ENCODE measurements at regions not wholly inside any gene's neighbourhood (a gene's known extent, or its start where the extent isn't known, plus 50 kb on each side); places are given as distances from the start of the nearest gene placed in this dataset.

- no peak for DNase-seq (ENCODE audit: low read depth)
- no peak for FAIRE-seq
- Histone ChIP-seq H3K4me3 (ENCODE audit: low read depth, low read length) (no peak overlapping the region), H3K27me3 (ENCODE audit: control insufficient read depth, insufficient read depth, low read length) (no peaks in the 10 kb centered on the region), H3K36me3 (ENCODE audit: control insufficient read depth, insufficient read depth, low read length) (no peaks in the 10 kb centered on the region)
- no peak for TF ChIP-seq CTCF (IDR thresholded peaks at IDR 0.05; ENCODE audit: insufficient read depth, low read length, severe bottlenecking)
These were observed 140.9 kb downstream of the UTP18 start for GRCh38 chr17:51401279-51401678.

DNA sequence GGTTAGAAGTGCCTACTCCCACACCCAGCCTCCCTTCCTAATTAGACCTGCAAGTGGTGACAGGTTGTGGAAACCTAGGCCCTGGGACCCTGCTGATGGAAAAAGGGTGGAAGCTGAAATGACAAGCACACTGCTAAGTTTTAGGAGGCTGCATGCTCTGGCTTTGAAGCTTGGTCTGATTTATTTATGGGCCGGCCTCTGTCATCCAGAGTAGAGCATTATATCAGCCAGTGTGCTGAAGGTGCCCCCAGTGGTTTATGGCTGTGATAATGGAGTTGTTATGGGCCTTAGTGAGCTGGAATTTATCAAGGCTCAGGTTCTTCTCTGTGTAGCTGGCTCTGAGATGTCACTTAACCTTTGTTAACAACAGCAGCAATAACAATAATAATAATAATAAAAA lies 142.6 kb downstream of the UTP18 start:
- DNase-seq (ENCODE audit: low read depth), result no peak
- H3K4me3 ChIP-seq (ENCODE audit: low read depth, low read length), result no peak overlapping the region
- H3K27me3 ChIP-seq (ENCODE audit: control insufficient read depth, insufficient read depth, low read length), result no peaks in the 10 kb centered on the region
- TF ChIP-seq CTCF (IDR thresholded peaks at IDR 0.05; ENCODE audit: insufficient read depth, low read length, severe bottlenecking), result no peak
- FAIRE-seq, result no peak
- H3K36me3 ChIP-seq (ENCODE audit: control insufficient read depth, insufficient read depth, low read length), result no peaks in the 10 kb centered on the region

DNA sequence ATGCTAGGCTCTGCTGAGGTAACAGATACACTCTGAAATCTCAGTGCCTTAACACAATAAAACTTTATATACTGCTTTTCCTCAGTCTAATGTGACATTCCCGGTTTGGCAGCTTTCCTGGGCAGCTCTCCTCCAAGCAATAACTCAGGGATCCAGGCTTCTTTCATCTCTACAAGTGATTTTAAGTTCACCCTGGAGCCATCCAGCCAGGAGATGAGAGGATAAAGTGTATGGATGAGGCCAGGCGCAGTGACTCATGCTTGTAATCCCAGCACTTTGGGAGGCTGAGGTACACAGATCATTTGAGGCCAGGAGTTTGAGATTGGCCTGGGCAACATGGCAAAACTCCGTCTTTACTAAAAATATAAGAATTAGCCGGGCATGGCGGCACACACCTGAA lies 147.2 kb downstream of the UTP18 start:
- FAIRE-seq, result no peak
- no peak for DNase-seq (ENCODE audit: low read depth)
- Histone ChIP-seq H3K36me3 (ENCODE audit: control insufficient read depth, insufficient read depth, low read length) (no peaks in the 10 kb centered on the region), H3K27me3 (ENCODE audit: control insufficient read depth, insufficient read depth, low read length) (no peaks in the 10 kb centered on the region), H3K4me3 (ENCODE audit: low read depth, low read length) (no peak overlapping the region)
- no peak for TF ChIP-seq CTCF (IDR thresholded peaks at IDR 0.05; ENCODE audit: insufficient read depth, low read length, severe bottlenecking)

GRCh38 chr17:51419476-51419875 lies 159.1 kb downstream of the UTP18 start:
- FAIRE-seq, result peak; percentile 68
- no peaks in the 10 kb centered on the region for H3K27me3 ChIP-seq (ENCODE audit: control insufficient read depth, insufficient read depth, low read length)
- DNase-seq (ENCODE audit: low read depth), result peak; percentile 1
- H3K4me3 ChIP-seq (ENCODE audit: low read depth, low read length), result no peak overlapping the region
- no peak for TF ChIP-seq CTCF (IDR thresholded peaks at IDR 0.05; ENCODE audit: insufficient read depth, low read length, severe bottlenecking)
- no peaks in the 10 kb centered on the region for H3K36me3 ChIP-seq (ENCODE audit: control insufficient read depth, insufficient read depth, low read length)

- no peak for DNase-seq (ENCODE audit: low read depth)
- FAIRE-seq, result no peak
- no peak for TF ChIP-seq CTCF (IDR thresholded peaks at IDR 0.05; ENCODE audit: insufficient read depth, low read length, severe bottlenecking)
- H3K4me3 ChIP-seq (ENCODE audit: low read depth, low read length), result no peak overlapping the region
- no peaks in the 10 kb centered on the region for H3K27me3 ChIP-seq (ENCODE audit: control insufficient read depth, insufficient read depth, low read length)
- H3K36me3 ChIP-seq (ENCODE audit: control insufficient read depth, insufficient read depth, low read length), result no peaks in the 10 kb centered on the region
These were observed 161.2 kb downstream of the UTP18 start for GRCh38 chr17:51421525-51421924.

- no peak for TF ChIP-seq CTCF (IDR thresholded peaks at IDR 0.05; ENCODE audit: insufficient read depth, low read length, severe bottlenecking)
- no peak overlapping the region for H3K4me3 ChIP-seq (ENCODE audit: low read depth, low read length)
- H3K27me3 ChIP-seq (ENCODE audit: control insufficient read depth, insufficient read depth, low read length), result no peaks in the 10 kb centered on the region
- FAIRE-seq (no peak), DNase-seq (ENCODE audit: low read depth) (peak; percentile 34)
- H3K36me3 ChIP-seq (ENCODE audit: control insufficient read depth, insufficient read depth, low read length), result no peaks in the 10 kb centered on the region
These were observed 162.3 kb downstream of the UTP18 start for GRCh38 chr17:51422634-51423033.

All from bronchial epithelial cell (primary cell).